OCI-LY7 (cell line): ENCODE measurements at regions not wholly inside any gene's neighbourhood (a gene's known extent, or its start where the extent isn't known, plus 50 kb on each side); places are given as distances from the start of the nearest gene placed in this dataset.

Experiments used
- BruUV-seq: library from RNA; stranded (reverse); fragments of 400-500 nt; replicated peaks from 2 replicates; lab custom pipeline; 2021; lab: Mats Ljungman, UMichigan
- CTCF ChIA-PET: fragments of 300-600 bp; sonication (Branson Sonifier 250); formaldehyde crosslinking; loops from one replicate; lab custom pipeline; 2022; ENCODE audit warnings: antibody characterized with exemption; ENCODE audit not compliant: unreplicated experiment; lab: Charles Lee
- POLR2A ChIA-PET: fragments of 300-600 bp; sonication (Branson Sonifier 250); formaldehyde crosslinking; loops from one replicate; lab custom pipeline; 2022; ENCODE audit warnings: antibody characterized with exemption; lab: Charles Lee
- DNase-seq: peaks from one replicate; pipeline ENCODE4 v3.0.0-alpha.2; 2015; ENCODE audit warnings: low spot score
- H2AFZ ChIP-seq: fragments of 200-600 bp; sonication (generic), shearing (Covaris generic); 2 replicates; pipeline ENCODE4 v1.6.1; 2014; ENCODE audit warnings: mild to moderate bottlenecking, antibody characterized with exemption, low read length, moderate library complexity
- H3K27ac ChIP-seq: fragments of 200-600 bp; sonication (generic); 2 replicates; pipeline ENCODE4 v1.5.1; 2014; ENCODE audit warnings: mixed run types, low read depth, mild to moderate bottlenecking, moderate library complexity, low read length, inconsistent platforms; ENCODE audit not compliant: poor library complexity, severe bottlenecking
- H3K36me3 ChIP-seq: fragments of 200-600 bp; sonication (generic); 2 replicates; pipeline ENCODE4 v1.6.1; 2014; ENCODE audit warnings: mild to moderate bottlenecking, antibody characterized with exemption, low read length, moderate library complexity, mixed read lengths; ENCODE audit not compliant: insufficient read depth
- H3K4me1 ChIP-seq: fragments of 200-600 bp; sonication (generic); 2 replicates; pipeline ENCODE4 v1.5.1; 2014; ENCODE audit warnings: mild to moderate bottlenecking, low read length; ENCODE audit not compliant: insufficient read depth, poor library complexity, severe bottlenecking
- H3K4me2 ChIP-seq: fragments of 200-600 bp; sonication (generic); 2 replicates; pipeline ENCODE4 v1.6.1; 2014; ENCODE audit warnings: mild to moderate bottlenecking, low read length
- H3K4me3 ChIP-seq: fragments of 200-600 bp; sonication (generic); 2 replicates; pipeline ENCODE4 v1.5.1; 2014; ENCODE audit warnings: mild to moderate bottlenecking, low read depth, low read length; ENCODE audit not compliant: poor library complexity, severe bottlenecking
- H3K79me2 ChIP-seq: fragments of 200-600 bp; sonication (generic); 2 replicates; pipeline ENCODE4 v1.6.1; 2016; ENCODE audit warnings: low read depth, mild to moderate bottlenecking, low read length, moderate library complexity, mixed read lengths; ENCODE audit not compliant: insufficient read depth
- H3K9me2 ChIP-seq: fragments of 200-600 bp; sonication (generic); 2 replicates; pipeline ENCODE4 v1.6.1; 2016; ENCODE audit warnings: mild to moderate bottlenecking, low read length, mixed read lengths; ENCODE audit not compliant: insufficient read depth
- H3K9me3 ChIP-seq: fragments of 200-600 bp; sonication (generic); 2 replicates; pipeline ENCODE4 v1.6.1; 2014; ENCODE audit warnings: mild to moderate bottlenecking, mixed run types, low read length, mixed read lengths
- H4K20me1 ChIP-seq: fragments of 200-600 bp; sonication (generic); 2 replicates; pipeline ENCODE4 v1.6.1; 2014; ENCODE audit warnings: mild to moderate bottlenecking, antibody characterized with exemption, low read length, moderate library complexity, mixed read lengths; ENCODE audit not compliant: insufficient read depth
- CTCF ChIP-seq: fragments of 200-600 bp; sonication (generic); conservative IDR thresholded peaks from 2 replicates; pipeline ENCODE4 v1.5.1; 2014; ENCODE audit warnings: mild to moderate bottlenecking, antibody characterized with exemption, low read length, moderate library complexity, mixed read lengths
- EZH2phosphoT487 ChIP-seq: fragments of 200-600 bp; sonication (generic); IDR thresholded peaks from 2 replicates; pipeline ENCODE4 v1.6.1; 2018; ENCODE audit warnings: low read depth, borderline replicate concordance, mild to moderate bottlenecking, mixed run types, antibody characterized with exemption, low read length, moderate library complexity, mixed read lengths
- intact Hi-C: fragments of 100-400 bp; cut with micrococcal nuclease; formaldehyde crosslinking; loops from one replicate; pipeline ENCODE4 v1.10.0; 2022; ENCODE audit not compliant: unreplicated experiment

DNA sequence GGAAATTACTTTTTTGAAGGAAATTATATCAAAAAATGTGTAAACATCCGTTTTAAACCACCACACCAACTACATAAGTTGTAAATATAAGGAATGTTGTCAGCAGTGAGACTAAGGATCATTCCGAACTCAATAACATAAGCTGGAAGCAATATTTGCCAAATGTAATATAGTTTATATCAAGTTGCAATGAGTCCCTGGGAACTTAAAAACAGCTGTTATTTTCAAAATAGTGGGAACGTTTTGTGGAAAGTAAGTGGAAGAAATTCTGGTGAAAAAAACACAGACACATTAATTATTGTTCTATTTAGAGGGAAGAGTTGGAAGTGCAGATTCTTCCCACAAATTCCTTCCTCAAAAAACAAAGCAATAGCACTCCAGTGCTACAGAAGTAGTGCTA lies 444.3 kb downstream of the NAP1L3 start:
- Histone ChIP-seq H3K36me3 (no peaks in the 10 kb centered on the region), H3K4me2 (no peak overlapping the region), H3K4me3 (no peak overlapping the region), H2AFZ (no peak overlapping the region), H3K4me1 (no peaks in the 10 kb centered on the region), H3K9me2 (no peaks in the 10 kb centered on the region), H3K9me3 (no peaks in the 10 kb centered on the region), H3K27ac (no peak overlapping the region), H3K79me2 (no peaks in the 10 kb centered on the region), H4K20me1 (no peaks in the 10 kb centered on the region)
- ChIA-PET POLR2A (no interaction called here), CTCF (no interaction called here)
- intact Hi-C loops = no loop called here
- TF ChIP-seq EZH2phosphoT487 (no peak), CTCF (no peak)
- no TSS peak for BruUV-seq
- no peak for DNase-seq
